ENCODE measurements at regions not wholly inside any gene's neighbourhood (a gene's known extent, or its start where the extent isn't known, plus 50 kb on each side); places are given as distances from the start of the nearest gene placed in this dataset.

DNA sequence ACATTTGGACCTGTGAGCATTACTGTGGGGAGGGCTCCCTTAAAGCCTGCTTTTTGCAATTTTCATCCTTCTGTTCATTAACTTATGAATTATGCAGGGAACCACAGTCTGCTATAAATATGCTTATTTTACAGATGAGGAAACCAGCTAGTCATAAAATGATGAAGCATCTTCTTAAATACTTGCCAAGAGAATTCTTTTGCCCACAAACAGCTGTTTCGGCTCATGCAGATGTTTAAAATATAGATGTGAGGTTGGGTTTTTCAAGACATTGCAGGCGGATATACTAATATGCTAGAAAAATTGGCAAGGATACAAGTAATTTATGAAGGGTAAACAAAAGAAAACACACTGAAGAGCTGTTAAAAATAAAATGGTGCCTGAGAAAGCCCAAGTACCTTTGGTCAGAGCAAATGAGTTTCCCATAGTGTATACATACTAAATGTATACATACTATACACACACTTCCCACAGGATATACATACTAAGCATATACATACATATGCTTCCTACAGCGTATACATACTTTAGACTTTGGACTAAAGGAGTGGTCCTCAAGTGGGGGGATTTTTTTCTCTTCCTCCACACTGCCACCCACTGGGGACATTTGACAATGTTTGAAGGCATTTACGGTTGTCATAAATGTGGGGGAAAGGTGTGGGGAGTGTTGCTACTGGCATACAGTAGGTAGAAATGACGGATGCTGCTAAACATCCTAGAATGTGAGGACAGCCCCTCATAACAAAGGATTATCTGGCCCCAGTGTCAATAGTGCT, 164.9 kb upstream of the CSNK1A1L start:
- no peak for DNase-seq
- TF ChIP-seq, protein P1, sequence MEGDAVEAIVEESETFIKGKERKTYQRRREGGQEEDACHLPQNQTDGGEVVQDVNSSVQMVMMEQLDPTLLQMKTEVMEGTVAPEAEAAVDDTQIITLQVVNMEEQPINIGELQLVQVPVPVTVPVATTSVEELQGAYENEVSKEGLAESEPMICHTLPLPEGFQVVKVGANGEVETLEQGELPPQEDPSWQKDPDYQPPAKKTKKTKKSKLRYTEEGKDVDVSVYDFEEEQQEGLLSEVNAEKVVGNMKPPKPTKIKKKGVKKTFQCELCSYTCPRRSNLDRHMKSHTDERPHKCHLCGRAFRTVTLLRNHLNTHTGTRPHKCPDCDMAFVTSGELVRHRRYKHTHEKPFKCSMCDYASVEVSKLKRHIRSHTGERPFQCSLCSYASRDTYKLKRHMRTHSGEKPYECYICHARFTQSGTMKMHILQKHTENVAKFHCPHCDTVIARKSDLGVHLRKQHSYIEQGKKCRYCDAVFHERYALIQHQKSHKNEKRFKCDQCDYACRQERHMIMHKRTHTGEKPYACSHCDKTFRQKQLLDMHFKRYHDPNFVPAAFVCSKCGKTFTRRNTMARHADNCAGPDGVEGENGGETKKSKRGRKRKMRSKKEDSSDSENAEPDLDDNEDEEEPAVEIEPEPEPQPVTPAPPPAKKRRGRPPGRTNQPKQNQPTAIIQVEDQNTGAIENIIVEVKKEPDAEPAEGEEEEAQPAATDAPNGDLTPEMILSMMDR (IDR thresholded peaks at IDR 0.05), result no peak
- TF ChIP-seq POLR2A (IDR thresholded peaks at IDR 0.05), result no peak
- Histone ChIP-seq H3K9me3 (replicated peaks in 1 of 3) (no peaks in the 10 kb centered on the region), H3K4me1 (replicated peaks in 1 of 2) (no peaks in the 10 kb centered on the region), H3K27me3 (no peaks in the 10 kb centered on the region), H3K27ac (no peak overlapping the region), H3K36me3 (replicated peaks in 1 of 2) (no peaks in the 10 kb centered on the region), H3K4me3 (no peak overlapping the region)
- intact Hi-C loops (cut with DNase I), result no loop called here
- WGBS, 4 donors, result 78 to 80% (median 79%) methylated on average over 5 of the region's 5 CpGs

DNA sequence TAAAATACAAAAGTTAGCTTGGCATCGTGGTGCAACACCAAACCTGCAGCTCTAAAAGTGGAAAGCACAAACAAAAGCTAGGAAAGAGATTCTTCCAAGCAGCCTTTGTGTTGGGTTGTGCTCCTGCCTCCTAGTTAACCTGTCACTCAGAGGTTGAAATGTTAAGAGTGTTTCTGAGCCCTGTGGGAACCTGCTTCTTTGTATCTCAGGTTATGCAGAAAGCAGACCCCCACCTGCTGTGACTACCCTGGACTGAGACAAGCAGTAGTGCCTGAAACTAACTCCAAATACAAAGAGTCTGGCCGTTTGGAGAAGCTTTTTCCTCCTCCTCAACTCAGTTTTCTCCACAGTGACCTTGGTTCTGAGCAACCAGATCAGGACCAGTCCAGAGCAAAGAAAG, 158.4 kb upstream of the CSNK1A1L start:
- H3K4me3 ChIP-seq, result no peak overlapping the region
- TF ChIP-seq, protein P1 (IDR thresholded peaks at IDR 0.05), result no peak
- no peak for TF ChIP-seq POLR2A (IDR thresholded peaks at IDR 0.05)
- no peak overlapping the region for H3K27ac ChIP-seq
- H3K4me1 ChIP-seq (replicated peaks in 1 of 2), result no peaks in the 10 kb centered on the region
- no peaks in the 10 kb centered on the region for H3K27me3 ChIP-seq
- DNase-seq, result no peak
- H3K36me3 ChIP-seq (replicated peaks in 1 of 2), result no peaks in the 10 kb centered on the region
- intact Hi-C loops (cut with DNase I), result no loop called here
- H3K9me3 ChIP-seq (replicated peaks in 1 of 3), result peaks cover 0 to 5% (median 0%) of the 10 kb centered on the region in 3 donors
- 36 to 45% (median 39%) methylated on average over 2 of the region's 2 CpGs for WGBS, 4 donors

DNA sequence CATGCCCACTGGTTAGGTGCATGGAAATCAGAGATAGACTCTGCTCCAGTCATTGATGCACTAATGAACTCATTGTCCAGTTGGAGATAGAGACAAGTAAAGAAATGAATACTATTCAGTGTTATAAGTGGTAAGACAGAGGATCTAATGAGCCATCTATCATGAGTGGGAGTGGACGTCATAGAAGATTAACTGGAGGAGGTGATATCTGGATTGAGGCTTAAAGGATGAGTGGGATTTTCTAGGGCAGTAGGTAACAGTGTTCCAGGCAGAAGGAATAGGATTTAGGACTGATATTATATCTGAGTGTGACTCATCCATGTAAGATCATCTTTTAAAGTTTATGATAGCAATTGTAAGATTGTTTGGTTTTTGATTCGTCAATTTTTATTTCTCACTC, 152.2 kb upstream of the CSNK1A1L start:
- H3K36me3 ChIP-seq (replicated peaks in 1 of 2), result no peaks in the 10 kb centered on the region
- H3K9me3 ChIP-seq (replicated peaks in 1 of 3), result peaks cover 0 to 8% (median 0%) of the 10 kb centered on the region in 3 donors
- H3K27me3 ChIP-seq, result no peaks in the 10 kb centered on the region
- TF ChIP-seq POLR2A (IDR thresholded peaks at IDR 0.05), result no peak
- TF ChIP-seq, protein P1 (IDR thresholded peaks at IDR 0.05), result no peak
- no peak overlapping the region for H3K27ac ChIP-seq
- no peak for DNase-seq
- no peaks in the 10 kb centered on the region for H3K4me1 ChIP-seq (replicated peaks in 1 of 2)
- H3K4me3 ChIP-seq, result no peak overlapping the region
- intact Hi-C loops (cut with DNase I), result no loop called here
- WGBS, 4 donors, result 41 to 69% (median 64%) methylated on average over 2 of the region's 2 CpGs

DNA sequence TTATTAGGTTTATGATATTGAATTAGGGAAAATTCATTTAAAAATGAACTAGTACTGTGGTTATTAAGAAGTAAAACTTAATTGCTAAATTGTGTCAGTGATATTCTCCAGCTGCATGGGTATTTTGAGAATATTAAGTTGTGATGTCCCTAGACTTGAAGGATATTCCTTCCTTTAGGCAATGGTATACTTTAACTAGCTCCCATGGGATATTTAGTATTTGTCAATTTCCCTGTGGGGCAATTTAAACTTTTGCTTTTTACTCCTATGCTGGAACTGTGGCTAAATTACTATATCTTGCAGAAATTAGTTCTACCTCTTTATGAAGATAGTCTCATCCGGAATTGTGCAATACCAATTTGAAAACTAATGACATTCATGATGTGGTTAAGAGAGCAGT, 151.6 kb upstream of the CSNK1A1L start:
- Histone ChIP-seq H3K36me3 (replicated peaks in 1 of 2) (no peaks in the 10 kb centered on the region), H3K9me3 (replicated peaks in 1 of 3) (peaks cover 0 to 8% (median 0%) of the 10 kb centered on the region in 3 donors), H3K27me3 (no peaks in the 10 kb centered on the region), H3K27ac (no peak overlapping the region), H3K4me1 (replicated peaks in 1 of 2) (no peaks in the 10 kb centered on the region), H3K4me3 (no peak overlapping the region)
- no peak for DNase-seq
- WGBS, 4 donors, result 78 to 89% (median 85%) methylated on average over 1 of the region's 1 CpG
- TF ChIP-seq POLR2A (IDR thresholded peaks at IDR 0.05), result no peak
- TF ChIP-seq, protein P1 (IDR thresholded peaks at IDR 0.05), result no peak
- intact Hi-C loops (cut with DNase I), result no loop called here
